VCaP (cell line): ENCODE measurements at regions not wholly inside any gene's neighbourhood (a gene's known extent, or its start where the extent isn't known, plus 50 kb on each side); places are given as distances from the start of the nearest gene placed in this dataset.

Experiments used
- H3K27ac ChIP-seq: fragments of 450-650 bp; 2 replicates; pipeline ENCODE4 v1.5.1; 2017
- TF ChIP-seq, protein P1 (sequence below): fragments of 450-650 bp; conservative IDR thresholded peaks from 2 replicates; pipeline ENCODE4 v1.5.1; 2017; ENCODE audit warnings: mild to moderate bottlenecking, moderate library complexity

DNA sequence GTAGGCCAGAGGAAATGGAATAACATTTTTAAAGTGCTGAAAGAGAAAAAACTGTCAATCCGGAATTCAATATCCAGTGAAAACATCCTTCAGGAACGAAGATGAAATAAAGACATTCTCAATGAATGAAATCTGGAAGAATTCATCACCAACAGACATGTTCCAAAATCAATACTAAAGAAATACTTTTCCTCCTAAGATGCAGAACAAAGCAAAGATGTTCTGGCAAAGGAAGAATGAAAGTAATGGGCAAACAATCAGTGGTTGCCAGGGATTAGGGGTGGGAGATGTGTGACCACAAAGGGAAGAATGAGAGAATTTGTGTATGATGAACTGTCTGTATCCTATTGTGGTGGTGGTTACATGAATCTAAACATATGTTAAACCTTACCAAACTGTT, 52.8 kb upstream of the EEPD1 start:
- no peak overlapping the region for H3K27ac ChIP-seq
- TF ChIP-seq, protein P1, sequence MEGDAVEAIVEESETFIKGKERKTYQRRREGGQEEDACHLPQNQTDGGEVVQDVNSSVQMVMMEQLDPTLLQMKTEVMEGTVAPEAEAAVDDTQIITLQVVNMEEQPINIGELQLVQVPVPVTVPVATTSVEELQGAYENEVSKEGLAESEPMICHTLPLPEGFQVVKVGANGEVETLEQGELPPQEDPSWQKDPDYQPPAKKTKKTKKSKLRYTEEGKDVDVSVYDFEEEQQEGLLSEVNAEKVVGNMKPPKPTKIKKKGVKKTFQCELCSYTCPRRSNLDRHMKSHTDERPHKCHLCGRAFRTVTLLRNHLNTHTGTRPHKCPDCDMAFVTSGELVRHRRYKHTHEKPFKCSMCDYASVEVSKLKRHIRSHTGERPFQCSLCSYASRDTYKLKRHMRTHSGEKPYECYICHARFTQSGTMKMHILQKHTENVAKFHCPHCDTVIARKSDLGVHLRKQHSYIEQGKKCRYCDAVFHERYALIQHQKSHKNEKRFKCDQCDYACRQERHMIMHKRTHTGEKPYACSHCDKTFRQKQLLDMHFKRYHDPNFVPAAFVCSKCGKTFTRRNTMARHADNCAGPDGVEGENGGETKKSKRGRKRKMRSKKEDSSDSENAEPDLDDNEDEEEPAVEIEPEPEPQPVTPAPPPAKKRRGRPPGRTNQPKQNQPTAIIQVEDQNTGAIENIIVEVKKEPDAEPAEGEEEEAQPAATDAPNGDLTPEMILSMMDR = no peak

DNA sequence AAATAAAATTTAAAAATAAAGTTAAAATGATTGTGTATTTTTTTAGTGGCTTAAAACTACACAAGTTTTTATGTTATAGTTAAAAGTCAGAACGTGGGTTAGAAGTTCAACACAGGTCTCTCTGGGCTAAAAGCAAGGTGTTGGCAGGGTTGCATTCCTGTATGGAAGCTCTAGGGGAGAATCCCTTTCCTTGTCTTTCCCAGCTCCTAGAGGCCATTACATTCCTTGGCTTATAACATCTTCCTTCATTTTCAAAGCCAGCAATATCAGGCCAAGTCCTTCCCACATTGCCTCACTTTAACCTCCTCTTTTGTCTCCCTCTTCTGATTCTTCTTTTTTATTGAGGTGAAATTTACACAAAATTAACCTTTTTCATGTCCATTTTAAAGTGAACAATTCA, 52.4 kb upstream of the EEPD1 start:
- TF ChIP-seq, protein P1 = no peak

More for the DNA sequence above, 52.4 kb upstream of the EEPD1 start:
- no peak overlapping the region for H3K27ac ChIP-seq
